CD4-positive, alpha-beta T cell treated with Interleukin-4 for 1 hour (primary cell): ENCODE measurements at regions not wholly inside any gene's neighbourhood (a gene's known extent, or its start where the extent isn't known, plus 50 kb on each side); places are given as distances from the start of the nearest gene placed in this dataset.

ENCODE experiments used
- DNase-seq, 2 donors: peaks; one replicate each; pipeline ENCODE4 v3.0.0-alpha.2; 2020 to 2022

DNA sequence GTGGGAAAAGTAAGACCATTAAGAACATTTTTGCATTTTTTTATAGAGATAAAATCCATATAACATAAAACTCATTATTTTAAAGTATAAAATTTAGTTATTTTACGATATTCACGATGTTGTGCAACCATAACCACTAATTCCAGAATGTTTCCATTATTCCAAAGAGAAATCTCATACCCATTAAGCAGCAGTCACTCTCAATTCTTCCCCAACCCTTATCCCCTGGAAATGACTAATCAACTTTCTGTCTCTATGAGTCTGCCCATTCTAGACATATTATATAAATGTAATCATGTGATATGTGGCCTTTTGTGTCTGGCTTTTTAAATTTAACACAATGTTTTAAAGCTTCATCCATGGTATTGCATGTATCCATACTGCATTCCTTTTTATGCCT is 115.6 kb upstream of the ADAMTSL1 start:
- DNase-seq = no peak

DNA sequence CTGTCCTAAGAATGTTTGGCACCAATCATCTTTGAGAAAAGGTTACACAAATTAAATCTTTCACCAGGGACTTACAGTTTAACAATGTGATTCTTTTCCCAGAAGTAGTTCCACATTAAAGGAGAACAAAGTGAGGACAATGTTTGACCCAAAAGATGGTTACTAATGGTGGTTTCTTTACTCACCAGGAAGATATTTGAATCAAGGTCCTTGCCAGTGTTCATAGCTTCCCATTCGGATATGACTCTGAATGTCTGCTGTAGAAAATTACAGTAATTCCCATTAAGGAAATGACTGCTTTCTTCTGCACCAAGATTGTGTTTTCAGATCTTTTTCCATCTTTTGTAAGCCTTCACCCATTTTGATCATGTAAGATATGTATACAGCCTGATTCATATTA is 114.6 kb upstream of the ADAMTSL1 start:
- DNase-seq = no peak

DNA sequence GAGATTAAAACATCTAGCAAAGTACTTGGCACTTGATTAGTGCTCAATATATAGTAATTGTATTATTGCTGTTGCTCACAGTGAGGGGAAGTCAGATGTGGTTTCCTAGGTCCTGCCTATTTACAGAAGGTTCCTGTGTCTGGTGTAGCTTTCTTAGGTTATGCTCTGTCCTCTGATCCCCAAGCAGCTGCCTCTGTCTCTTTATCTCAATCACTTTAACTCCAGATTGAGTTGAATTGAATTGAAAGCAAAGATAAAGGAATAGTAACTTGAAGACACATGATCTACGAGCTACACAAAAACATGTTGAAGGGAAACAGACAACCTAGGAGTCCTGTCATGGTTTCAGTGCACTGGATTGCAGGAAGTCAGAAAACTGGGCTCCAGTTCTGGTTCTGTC is 113.9 kb upstream of the ADAMTSL1 start:
- no peak for DNase-seq

- DNase-seq = no peak
Measured at GRCh38 chr9:18361646-18362045, 112.3 kb upstream of the ADAMTSL1 start.

GRCh38 chr9:18362166-18362565 is 111.8 kb upstream of the ADAMTSL1 start:
- no peak for DNase-seq

DNA sequence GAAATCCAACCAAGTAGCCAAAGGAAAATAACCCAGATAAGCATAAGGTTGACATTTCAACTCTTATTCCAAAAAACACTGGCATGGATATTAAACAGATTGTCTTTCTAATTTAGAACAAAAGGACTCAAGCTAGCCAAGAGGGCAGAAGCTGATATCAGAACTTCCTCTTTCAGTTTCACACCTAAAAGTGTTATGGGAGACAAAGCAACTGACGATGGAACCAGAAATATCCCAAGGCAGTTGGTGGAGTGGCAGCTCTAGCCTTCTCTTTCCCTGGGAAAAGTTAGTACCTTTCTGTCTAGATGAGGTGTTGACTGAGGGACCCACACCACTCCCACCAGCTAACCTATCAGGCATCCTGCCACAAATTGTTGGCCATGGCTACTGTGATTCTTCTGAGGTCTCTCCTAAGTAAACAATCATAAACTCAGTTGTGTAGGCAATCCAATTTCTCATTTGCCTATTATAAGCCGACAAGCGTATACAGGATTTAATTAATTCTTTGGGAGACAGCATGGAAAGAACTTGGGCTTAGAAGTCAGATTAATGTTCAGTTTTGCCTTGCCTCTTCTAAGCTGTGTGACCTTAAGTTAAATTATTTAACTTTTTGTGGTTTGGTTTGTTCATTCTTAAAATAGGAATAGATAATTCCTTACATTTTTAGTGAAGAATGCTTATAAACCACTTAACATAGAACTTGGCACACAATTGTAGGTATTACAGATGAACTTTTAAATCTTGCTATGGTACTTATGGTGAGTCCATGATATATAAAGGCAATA is 110.9 kb upstream of the ADAMTSL1 start:
- DNase-seq = no peak

- no peak for DNase-seq
Measured at GRCh38 chr9:18365651-18366050, 108.3 kb upstream of the ADAMTSL1 start.

- DNase-seq = no peak
Measured at GRCh38 chr9:18366184-18366583, 107.8 kb upstream of the ADAMTSL1 start.

DNA sequence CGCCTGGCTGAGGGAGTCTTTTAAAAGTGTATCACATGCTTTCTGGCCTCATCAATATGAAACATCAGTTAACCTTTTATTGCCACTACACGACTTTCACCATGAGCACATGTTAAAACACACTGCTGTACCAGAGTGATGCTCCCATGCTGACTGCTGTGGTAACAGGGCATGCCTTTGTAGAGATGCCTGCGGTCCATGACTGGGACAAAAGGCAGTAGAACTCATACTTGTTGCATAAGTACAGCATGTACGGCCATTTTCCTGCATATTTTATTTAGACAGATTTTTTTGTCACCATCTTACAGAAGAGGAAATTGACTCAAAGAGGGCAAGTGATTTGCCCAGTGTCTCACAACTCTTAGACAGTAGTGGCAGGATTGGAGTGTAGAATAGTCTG is 105.7 kb upstream of the ADAMTSL1 start:
- no peak for DNase-seq

DNA sequence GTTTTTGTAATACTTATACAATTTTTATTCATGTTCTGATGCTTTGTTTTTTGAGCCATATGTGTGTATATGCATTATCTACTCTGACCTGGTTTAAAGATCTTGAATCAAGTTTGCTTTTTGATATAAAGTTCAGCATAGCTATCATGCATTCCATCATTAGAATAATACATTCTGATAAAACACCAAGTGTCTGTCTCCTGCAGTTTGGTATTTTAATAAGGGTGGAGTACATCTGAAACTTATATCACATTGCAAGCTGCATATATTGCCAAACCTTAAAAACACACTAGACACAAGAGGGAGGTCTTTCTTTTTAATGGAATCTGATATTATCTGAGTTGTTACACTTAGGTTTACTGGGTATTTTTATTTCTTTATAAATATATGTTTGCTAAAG is 102.8 kb upstream of the ADAMTSL1 start:
- DNase-seq = no peak

GRCh38 chr9:18371621-18372020 is 102.3 kb upstream of the ADAMTSL1 start:
- no peak for DNase-seq

GRCh38 chr9:18379073-18379811 is 94.7 kb upstream of the ADAMTSL1 start:
- no peak for DNase-seq

DNA sequence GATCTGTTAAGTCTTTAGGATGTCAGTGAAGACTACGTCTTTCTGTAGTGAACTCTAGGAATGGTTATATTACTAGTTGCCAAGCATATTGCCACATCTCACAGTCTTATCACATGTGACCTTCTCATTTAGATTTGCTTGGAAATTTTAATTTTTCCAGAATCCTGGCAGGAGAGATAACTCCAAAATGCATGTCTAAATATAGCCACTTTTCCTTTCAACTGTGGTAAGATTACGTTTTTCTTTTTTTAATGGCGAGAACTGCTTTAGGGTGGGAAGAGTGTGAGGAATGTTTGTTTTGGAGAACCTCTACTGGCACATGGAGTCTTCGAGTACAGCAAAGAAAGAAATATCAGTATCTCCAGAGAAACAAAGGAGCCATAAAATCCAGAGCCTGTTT is 91.7 kb upstream of the ADAMTSL1 start:
- DNase-seq = no peak

DNA sequence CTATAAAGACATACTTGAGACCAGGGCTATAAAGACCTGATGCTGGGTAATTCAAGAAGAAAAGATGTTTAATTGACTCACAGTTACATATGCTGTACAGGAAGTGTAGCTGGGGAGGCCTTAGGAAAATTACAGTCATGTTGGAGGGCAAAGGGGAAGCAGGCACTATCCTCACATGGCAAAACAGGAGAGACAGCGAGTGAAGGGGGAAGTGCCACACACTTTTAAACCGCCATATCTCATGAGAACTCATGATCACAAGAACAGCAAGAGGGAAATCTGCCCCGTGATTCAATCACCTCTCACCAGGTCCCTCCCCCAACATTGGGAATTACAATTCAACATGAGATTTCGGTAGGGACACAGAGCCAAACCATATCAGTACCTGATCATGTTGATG is 89.9 kb upstream of the ADAMTSL1 start:
- no peak for DNase-seq

- no peak for DNase-seq
Measured at GRCh38 chr9:18385696-18386490, 88.1 kb upstream of the ADAMTSL1 start.

- DNase-seq = no peak
Measured at GRCh38 chr9:18390393-18390792, 83.6 kb upstream of the ADAMTSL1 start.

GRCh38 chr9:18393340-18394130 is 80.4 kb upstream of the ADAMTSL1 start:
- DNase-seq = no peak

- DNase-seq = no peak
Measured at GRCh38 chr9:18394847-18395351, 79.1 kb upstream of the ADAMTSL1 start.

GRCh38 chr9:18396102-18396728 is 77.7 kb upstream of the ADAMTSL1 start:
- DNase-seq = no peak

DNA sequence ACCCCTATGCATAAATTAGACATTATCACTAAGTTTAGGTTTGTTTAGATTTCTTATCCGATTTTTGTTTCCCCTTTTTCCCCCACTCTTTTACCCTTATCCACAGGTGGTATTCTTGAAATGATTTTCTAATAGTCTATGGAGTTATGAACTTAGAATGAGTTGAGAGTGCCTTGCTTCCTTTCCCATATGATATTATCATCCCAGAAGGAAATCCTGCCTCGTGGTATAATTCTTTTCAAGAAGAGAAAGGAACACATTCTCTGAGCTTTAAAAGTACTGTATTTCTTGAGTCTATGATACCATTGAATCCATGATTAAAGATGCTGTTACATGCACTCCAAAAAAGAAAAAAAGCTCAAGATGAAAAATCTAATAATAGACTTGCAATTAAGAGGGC is 76.9 kb upstream of the ADAMTSL1 start:
- DNase-seq = no peak

GRCh38 chr9:18398038-18398437 is 75.9 kb upstream of the ADAMTSL1 start:
- no peak for DNase-seq

GRCh38 chr9:18404434-18405029 is 69.4 kb upstream of the ADAMTSL1 start:
- no peak for DNase-seq
